Central memory CD8-positive, alpha-beta T cell (primary cell): ENCODE measurements at regions not wholly inside any gene's neighbourhood (a gene's known extent, or its start where the extent isn't known, plus 50 kb on each side); places are given as distances from the start of the nearest gene placed in this dataset.
A peak's percentile ranks its signal among the peaks of the same experiment; 100 is the strongest.
"Not testable (repeated sequence)": the region's sequence is repeated elsewhere in the genome, so short reads cannot be mapped to it uniquely, and the experiment has no call there.

Experiments used
- ATAC-seq: fragments of 150-1000 bp; cut with Tn5 transposase; replicated peaks from 2 replicates; pipeline ENCODE4 v1.10.0; 2022; ENCODE audit warnings: mild to moderate bottlenecking, moderate FRiP score, moderate number of reproducible peaks; ENCODE audit not compliant: poor library complexity, severe bottlenecking; ENCODE audit errors: extremely low read depth
- DNase-seq, 2 donors: peaks; one replicate each; pipeline ENCODE4 v3.0.0; 2021; ENCODE audit warnings: low spot score in 2 of 2
- H3K27ac Mint-ChIP-seq: one replicate; pipeline ENCODE4 v1.8.0; 2022; ENCODE audit warnings: low read depth, mild to moderate bottlenecking, moderate library complexity, mixed read lengths
- H3K27me3 Mint-ChIP-seq: one replicate; pipeline ENCODE4 v1.8.0; 2022; ENCODE audit warnings: mixed read lengths
- H3K36me3 Mint-ChIP-seq: one replicate; pipeline ENCODE4 v1.8.0; 2022; ENCODE audit warnings: mild to moderate bottlenecking, moderate library complexity, mixed read lengths; ENCODE audit not compliant: insufficient read depth
- H3K4me1 Mint-ChIP-seq: one replicate; pipeline ENCODE4 v1.8.0; 2022; ENCODE audit warnings: mixed read lengths
- H3K4me3 Mint-ChIP-seq: one replicate; pipeline ENCODE4 v1.8.0; 2022; ENCODE audit warnings: mild to moderate bottlenecking, moderate library complexity, mixed read lengths
- H3K9me3 Mint-ChIP-seq: one replicate; pipeline ENCODE4 v1.8.0; 2022; ENCODE audit warnings: mixed read lengths

DNA sequence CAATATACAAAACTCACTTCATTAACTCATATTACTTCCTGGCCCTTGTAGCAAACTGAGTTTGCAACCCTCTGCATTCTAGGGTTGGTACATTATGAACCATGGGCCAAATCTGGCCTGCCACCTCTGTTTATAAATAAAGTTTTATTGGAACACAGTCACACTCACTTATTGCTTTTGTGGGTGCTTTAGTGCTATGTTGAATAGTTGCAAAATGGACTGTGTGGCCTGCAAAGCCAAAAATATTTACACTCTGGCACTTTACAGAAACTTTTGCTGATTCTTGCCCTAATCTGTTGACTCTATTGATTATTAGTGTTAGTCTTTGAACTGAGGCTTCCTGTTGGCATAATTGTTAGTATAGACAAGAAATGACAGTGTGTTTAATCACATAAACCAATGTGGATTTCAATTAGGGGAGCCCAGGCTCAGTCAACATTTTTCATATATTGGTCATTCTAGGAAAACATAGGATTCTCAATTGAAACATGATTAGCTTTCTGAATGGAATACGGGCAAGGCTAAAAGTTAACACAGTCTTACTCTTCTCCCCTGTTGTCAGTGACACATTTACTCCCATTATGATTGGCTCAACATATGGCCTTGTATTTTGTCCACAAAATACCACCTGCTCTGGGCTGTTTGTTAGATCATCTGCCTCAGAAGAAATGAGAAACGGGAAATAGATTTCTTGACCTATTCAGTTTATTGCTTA, 241.9 kb upstream of the ZFP64 start:
- Mint-ChIP-seq H3K36me3 (no peaks in the 10 kb centered on the region), H3K4me1 (no peaks in the 10 kb centered on the region)

DNA sequence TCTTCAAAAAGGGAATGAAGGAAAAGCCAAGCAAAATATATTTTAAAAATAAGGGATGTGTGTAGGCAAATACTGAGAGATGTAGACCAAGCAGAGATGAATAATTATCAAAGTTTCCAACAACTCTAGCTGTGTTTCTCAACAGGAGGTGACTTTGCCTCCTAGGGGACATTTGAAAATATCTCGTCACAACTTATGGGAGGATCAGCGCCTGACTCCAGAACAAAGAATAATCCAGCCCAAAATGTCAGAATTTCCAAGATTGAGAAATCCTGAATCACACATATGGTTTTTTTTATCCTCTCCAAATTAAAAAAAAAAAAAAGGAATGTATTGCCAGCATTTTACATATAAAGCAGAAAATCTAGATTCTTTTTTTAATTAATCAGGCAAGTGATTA, 241.2 kb upstream of the ZFP64 start:
- Mint-ChIP-seq H3K27ac (no peak overlapping the region), H3K4me3 (no peak overlapping the region), H3K4me1 (no peaks in the 10 kb centered on the region), H3K36me3 (no peaks in the 10 kb centered on the region), H3K9me3 (no peaks in the 10 kb centered on the region), H3K27me3 (no peaks in the 10 kb centered on the region)
- no peak for DNase-seq
- ATAC-seq, result no peak

More for the DNA sequence above, 241.9 kb upstream of the ZFP64 start:
- H3K27ac Mint-ChIP-seq, result no peak overlapping the region
- no peak overlapping the region for H3K4me3 Mint-ChIP-seq
- no peaks in the 10 kb centered on the region for H3K9me3 Mint-ChIP-seq
- H3K27me3 Mint-ChIP-seq, result no peaks in the 10 kb centered on the region
- ATAC-seq (no peak), DNase-seq (no peak)

DNA sequence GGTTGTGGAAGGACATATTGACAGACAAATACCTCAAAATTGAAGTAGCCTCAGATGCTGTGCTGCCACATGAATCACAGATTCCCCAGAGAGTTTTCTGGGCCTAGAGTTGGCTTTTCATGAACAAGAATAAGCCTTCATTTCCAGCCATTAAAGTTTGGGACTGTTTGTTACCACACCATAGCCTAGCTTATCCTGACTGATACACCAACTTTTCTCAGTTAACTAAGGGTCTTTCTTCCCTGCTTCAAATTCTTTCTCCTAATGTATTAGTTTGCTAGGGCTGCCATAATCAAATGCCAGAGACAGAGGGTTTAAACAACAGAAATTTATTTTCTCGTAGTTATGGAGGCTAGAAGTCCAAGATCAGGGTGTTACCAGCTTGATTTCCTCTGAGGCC, 237.4 kb upstream of the ZFP64 start:
- Mint-ChIP-seq H3K27ac (no peak overlapping the region), H3K27me3 (no peaks in the 10 kb centered on the region), H3K9me3 (peaks cover 5% of the 10 kb centered on the region), H3K4me1 (peaks cover 8% of the 10 kb centered on the region), H3K36me3 (peaks cover 8% of the 10 kb centered on the region), H3K4me3 (no peak overlapping the region)
- ATAC-seq (no peak), DNase-seq (no peak)

GRCh38 chr20:52427960-52428359, 236.4 kb upstream of the ZFP64 start:
- peaks cover 9% of the 10 kb centered on the region for H3K9me3 Mint-ChIP-seq
- no peak overlapping the region for H3K27ac Mint-ChIP-seq
- H3K27me3 Mint-ChIP-seq, result no peaks in the 10 kb centered on the region
- ATAC-seq, result no peak
- H3K36me3 Mint-ChIP-seq, result peaks cover 16% of the 10 kb centered on the region
- no peak overlapping the region for H3K4me3 Mint-ChIP-seq
- peaks cover 12% of the 10 kb centered on the region for H3K4me1 Mint-ChIP-seq
- DNase-seq, result no peak

DNA sequence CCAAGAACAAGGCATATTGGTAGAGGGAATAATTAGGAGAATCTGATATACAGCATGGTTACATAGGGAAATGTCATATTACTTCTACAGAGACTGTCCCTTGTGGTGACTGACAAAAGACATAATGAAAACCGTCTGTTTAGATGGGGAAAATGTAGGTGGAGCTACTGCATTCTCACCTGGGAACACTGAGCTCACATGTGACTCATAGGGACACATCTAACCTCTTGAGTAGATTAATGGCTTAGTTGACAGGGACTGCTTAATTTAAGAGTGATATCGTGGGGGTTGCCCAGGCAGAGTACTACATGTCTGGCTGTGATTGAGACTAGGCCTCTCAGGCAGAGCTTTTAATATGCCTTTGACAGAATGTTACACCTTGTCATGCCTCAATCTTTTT, 235.3 kb upstream of the ZFP64 start:
- no peak for DNase-seq
- Mint-ChIP-seq H3K9me3 (peaks cover 9% of the 10 kb centered on the region), H3K27ac (no peak overlapping the region), H3K4me3 (no peak overlapping the region), H3K4me1 (peaks cover 12% of the 10 kb centered on the region), H3K36me3 (peaks cover 18% of the 10 kb centered on the region), H3K27me3 (no peaks in the 10 kb centered on the region)
- no peak for ATAC-seq

GRCh38 chr20:52425701-52426100, 234.1 kb upstream of the ZFP64 start:
- Mint-ChIP-seq H3K4me3 (no peak overlapping the region), H3K9me3 (peaks cover 9% of the 10 kb centered on the region), H3K36me3 (peaks cover 18% of the 10 kb centered on the region), H3K4me1 (peaks cover 12% of the 10 kb centered on the region), H3K27me3 (no peaks in the 10 kb centered on the region), H3K27ac (no peak overlapping the region)
- DNase-seq (no peak), ATAC-seq (no peak)

DNA sequence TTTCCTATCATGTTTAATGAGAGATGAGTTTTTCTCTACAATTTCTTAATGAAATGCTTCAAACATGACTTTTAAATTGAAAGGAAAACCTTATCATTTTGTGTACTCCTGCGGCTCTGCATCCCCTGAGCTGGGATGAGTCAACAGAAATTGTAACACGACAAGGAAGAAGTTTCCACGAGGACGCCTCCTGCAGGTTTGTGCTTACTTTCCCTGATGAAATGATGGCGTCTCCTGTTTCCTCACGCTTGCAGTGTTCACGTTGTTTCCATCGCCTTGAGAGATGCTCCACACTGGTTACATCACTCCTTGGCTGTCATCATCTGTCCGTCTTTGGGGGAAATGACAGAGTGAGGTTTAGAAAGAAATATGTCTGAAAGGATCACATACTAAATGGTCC, 233.7 kb upstream of the ZFP64 start:
- Mint-ChIP-seq H3K27me3 (no peaks in the 10 kb centered on the region), H3K4me1 (peaks cover 12% of the 10 kb centered on the region), H3K9me3 (peaks cover 9% of the 10 kb centered on the region), H3K4me3 (no peak overlapping the region), H3K27ac (no peak overlapping the region), H3K36me3 (peaks cover 18% of the 10 kb centered on the region)
- no peak for DNase-seq
- ATAC-seq, result no peak

DNA sequence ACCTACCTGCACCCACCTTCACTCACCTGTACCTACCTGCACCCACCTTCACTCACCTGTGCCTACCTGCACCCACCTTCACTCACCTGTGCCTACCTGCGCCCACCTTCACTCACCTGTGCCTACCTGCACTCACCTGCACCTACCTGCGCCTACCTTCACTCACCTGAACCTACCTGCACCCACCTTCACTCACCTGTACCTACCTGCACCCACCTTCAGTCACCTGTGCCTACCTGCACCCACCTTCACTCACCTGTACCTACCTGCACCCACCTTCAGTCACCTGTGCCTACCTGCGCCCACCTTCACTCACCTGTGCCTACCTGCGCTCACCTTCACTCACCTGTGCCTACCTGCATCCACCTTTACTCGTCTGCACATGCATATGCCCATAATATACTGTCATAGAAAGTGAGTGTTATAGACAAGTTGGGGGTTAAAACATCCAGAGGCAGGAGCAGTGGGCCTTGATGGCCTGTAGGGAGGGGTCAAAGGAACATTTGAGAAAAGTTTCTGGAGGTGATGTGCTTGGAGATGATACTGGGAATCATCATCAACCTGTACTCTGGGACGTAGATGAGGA, 232.9 kb upstream of the ZFP64 start:
- not testable (repeated sequence) for H3K27me3 Mint-ChIP-seq, ATAC-seq, H3K9me3 Mint-ChIP-seq, DNase-seq
- Mint-ChIP-seq H3K36me3 (peaks cover 18% of the 10 kb centered on the region), H3K4me1 (peaks cover 12% of the 10 kb centered on the region), H3K27ac (peak overlapping the region; percentile 85), H3K4me3 (peak overlapping the region; percentile 51)

DNA sequence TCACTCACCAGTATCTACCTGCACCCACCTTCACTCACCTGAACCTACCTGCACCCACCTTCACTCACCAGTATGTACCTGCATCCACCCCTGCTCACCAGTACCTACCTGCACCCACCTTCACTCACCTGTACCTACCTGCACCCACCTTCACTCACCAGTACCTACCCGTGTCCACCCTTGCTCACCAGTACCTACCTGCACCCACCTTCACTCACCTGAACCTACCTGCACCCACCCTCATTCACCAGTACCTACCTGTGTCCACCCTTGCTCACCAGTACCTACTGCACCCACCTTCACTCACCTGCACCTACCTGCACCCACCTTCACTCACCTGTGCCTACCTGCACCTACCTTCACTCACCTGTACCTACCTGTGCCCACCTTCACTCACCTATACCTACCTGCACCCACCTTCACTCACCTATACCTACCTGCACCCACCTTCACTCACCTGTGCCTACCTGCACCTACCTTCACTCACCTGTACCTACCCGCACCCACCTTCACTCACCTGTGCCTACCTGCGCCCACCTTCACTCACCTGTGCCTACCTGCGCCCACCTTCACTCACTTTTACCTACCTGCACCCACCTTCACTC, 232.1 kb upstream of the ZFP64 start:
- H3K36me3 Mint-ChIP-seq, result peaks cover 20% of the 10 kb centered on the region
- peak overlapping the region; percentile 51 for H3K4me3 Mint-ChIP-seq
- not testable (repeated sequence) for DNase-seq, ATAC-seq, H3K27me3 Mint-ChIP-seq
- H3K9me3 Mint-ChIP-seq, result peaks cover 16% of the 10 kb centered on the region
- H3K4me1 Mint-ChIP-seq, result peaks cover 12% of the 10 kb centered on the region
- peak overlapping the region; percentile 85 for H3K27ac Mint-ChIP-seq

- H3K36me3 Mint-ChIP-seq, result peaks cover 20% of the 10 kb centered on the region
- H3K27ac Mint-ChIP-seq, result peak overlapping the region; percentile 85
- H3K4me3 Mint-ChIP-seq, result no peak overlapping the region
- H3K9me3 Mint-ChIP-seq, result peaks cover 17% of the 10 kb centered on the region
- no peak for ATAC-seq
- no peak for DNase-seq
- no peaks in the 10 kb centered on the region for H3K27me3 Mint-ChIP-seq
- peaks cover 12% of the 10 kb centered on the region for H3K4me1 Mint-ChIP-seq
These were observed 231.2 kb upstream of the ZFP64 start for GRCh38 chr20:52422574-52423336.

- Mint-ChIP-seq H3K4me3 (no peak overlapping the region), H3K27me3 (no peaks in the 10 kb centered on the region), H3K27ac (no peak overlapping the region), H3K9me3 (peaks cover 17% of the 10 kb centered on the region), H3K4me1 (peaks cover 12% of the 10 kb centered on the region), H3K36me3 (peaks cover 20% of the 10 kb centered on the region)
- DNase-seq (no peak), ATAC-seq (no peak)
These were observed 229.2 kb upstream of the ZFP64 start for GRCh38 chr20:52420805-52421204.

DNA sequence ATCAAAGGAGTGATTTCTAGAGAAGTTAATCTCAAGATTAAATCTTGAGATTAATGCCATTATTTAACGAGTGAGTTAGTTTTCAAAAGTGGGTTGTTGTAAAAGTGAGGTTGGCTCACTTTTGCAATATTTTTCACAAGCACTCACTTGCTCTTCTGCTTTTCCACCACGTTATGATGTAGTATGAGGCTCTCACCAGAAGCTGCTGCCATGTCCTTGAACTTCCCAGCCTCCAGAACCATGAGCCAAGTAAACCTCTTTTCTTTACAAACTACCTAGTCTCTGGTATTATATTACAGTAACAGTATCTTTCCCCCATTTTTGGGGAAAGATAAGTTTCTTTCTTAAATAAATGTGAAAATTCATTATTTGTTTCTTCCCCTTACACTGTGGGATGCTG, 227.6 kb upstream of the ZFP64 start:
- H3K27me3 Mint-ChIP-seq, result no peaks in the 10 kb centered on the region
- H3K9me3 Mint-ChIP-seq, result peaks cover 14% of the 10 kb centered on the region
- H3K4me3 Mint-ChIP-seq, result no peak overlapping the region
- H3K27ac Mint-ChIP-seq, result no peak overlapping the region
- H3K36me3 Mint-ChIP-seq, result peaks cover 14% of the 10 kb centered on the region
- ATAC-seq, result no peak
- H3K4me1 Mint-ChIP-seq, result peaks cover 10% of the 10 kb centered on the region
- no peak for DNase-seq
